HEK293T (cell line): ENCODE measurements at regions not wholly inside any gene's neighbourhood (a gene's known extent, or its start where the extent isn't known, plus 50 kb on each side); places are given as distances from the start of the nearest gene placed in this dataset.

Experiments
- CTBP1 ChIP-seq: fragments of 450-650 bp; IDR thresholded peaks from 2 replicates; pipeline ENCODE4 v1.6.1; 2016; ENCODE audit warnings: borderline replicate concordance
- ELF4 ChIP-seq: fragments of 450-650 bp; IDR thresholded peaks from 2 replicates; pipeline ENCODE4 v1.6.1; 2017; ENCODE audit warnings: antibody characterized with exemption
- SP1 ChIP-seq: fragments of 450-650 bp; IDR thresholded peaks from 2 replicates; pipeline ENCODE4 v1.6.1; 2017
- ZNF384 ChIP-seq: fragments of 450-650 bp; IDR thresholded peaks from 2 replicates; pipeline ENCODE4 v1.6.1; 2016

DNA sequence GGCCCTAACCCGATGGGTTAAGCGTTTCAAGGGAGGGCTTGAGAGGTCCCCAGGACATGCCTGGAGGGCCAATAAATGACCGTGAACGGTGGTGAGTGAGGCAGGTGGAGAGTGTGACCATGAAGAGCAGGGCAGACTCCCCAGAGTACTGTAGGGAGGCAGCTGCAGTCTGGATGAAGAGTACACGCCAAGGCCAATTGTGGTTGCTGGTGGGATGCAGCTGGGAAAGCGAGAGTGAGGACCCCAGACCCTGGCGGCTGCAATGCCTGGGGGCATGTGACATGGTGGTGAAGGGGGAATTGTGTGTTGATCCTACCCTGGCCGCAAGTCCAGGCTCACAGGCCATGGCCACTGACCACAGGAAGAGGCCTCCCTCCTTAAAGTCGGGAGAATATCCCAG, 62.9 kb downstream of the TMEM235 start:
- no peak for TF ChIP-seq ZNF384
- no peak for TF ChIP-seq SP1
- TF ChIP-seq CTBP1 = no peak
- TF ChIP-seq ELF4 = no peak
